Ectodermal cell (in vitro differentiated cells): ENCODE measurements at regions not wholly inside any gene's neighbourhood (a gene's known extent, or its start where the extent isn't known, plus 50 kb on each side); places are given as distances from the start of the nearest gene placed in this dataset.

ENCODE experiments used
- H3K27ac ChIP-seq: 2 replicates; pipeline ENCODE4 v1.7.0; 2013; ENCODE audit warnings: mild to moderate bottlenecking, low read depth, low read length; ENCODE audit not compliant: insufficient read depth, poor library complexity, severe bottlenecking
- H3K27me3 ChIP-seq: 2 replicates; pipeline ENCODE4 v1.7.0; 2013; ENCODE audit warnings: mild to moderate bottlenecking, low read length; ENCODE audit not compliant: insufficient read depth, control insufficient read depth, poor library complexity, severe bottlenecking
- H3K36me3 ChIP-seq: one replicate; pipeline ENCODE4 v1.7.0; 2013; ENCODE audit warnings: low read length; ENCODE audit not compliant: control insufficient read depth, insufficient read depth
- H3K4me1 ChIP-seq: one replicate; pipeline ENCODE4 v1.7.0; 2013; ENCODE audit warnings: low read length; ENCODE audit not compliant: control insufficient read depth, insufficient read depth
- H3K4me3 ChIP-seq: 2 replicates; pipeline ENCODE4 v1.7.0; 2013; ENCODE audit warnings: low read depth, low read length, control low read depth; ENCODE audit not compliant: insufficient read depth
- H3K9me3 ChIP-seq: 2 replicates; pipeline ENCODE4 v1.7.0; 2013; ENCODE audit warnings: mild to moderate bottlenecking, low read length, moderate library complexity; ENCODE audit not compliant: control insufficient read depth
- WGBS, 2 experiments: methylation state at CpG; one replicate each; pipeline ENCODE4 v1.1.7; 2013; ENCODE audit warnings: missing lambda C conversion rate in 2 of 2; 5-methylcytosine and 5-hydroxymethylcytosine counted together

DNA sequence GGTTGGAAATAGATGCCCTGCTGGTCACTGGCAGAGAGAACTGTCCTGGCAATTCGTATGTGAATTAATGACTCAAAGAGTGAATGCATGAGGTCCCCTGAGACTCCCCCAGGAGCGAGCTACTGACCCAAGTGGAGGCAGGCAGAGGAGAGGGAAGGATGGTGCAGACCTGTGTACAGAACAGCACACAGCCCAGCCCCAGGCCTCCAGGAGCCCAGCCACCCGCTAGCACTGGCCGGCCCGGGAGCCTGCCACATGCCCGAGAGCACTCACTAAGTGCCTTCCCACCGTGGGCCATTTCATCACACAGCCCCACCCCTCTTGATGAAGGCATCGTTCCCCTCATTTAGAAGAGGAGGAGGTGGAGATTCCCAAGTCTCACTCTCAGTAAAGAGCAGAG, 62.0 kb upstream of the IGSF21 start:
- H3K4me1 ChIP-seq = peaks cover 9% of the 10 kb centered on the region
- H3K36me3 ChIP-seq = no peaks in the 10 kb centered on the region
- no peaks in the 10 kb centered on the region for H3K9me3 ChIP-seq
- 69 to 84% methylated on average over 8 of the region's 8 CpGs for WGBS, 2 experiments
- no peak overlapping the region for H3K4me3 ChIP-seq
- no peaks in the 10 kb centered on the region for H3K27me3 ChIP-seq
- H3K27ac ChIP-seq = no peak overlapping the region

GRCh38 chr1:18047122-18047521, 60.5 kb upstream of the IGSF21 start:
- Histone ChIP-seq H3K36me3 (no peaks in the 10 kb centered on the region), H3K9me3 (no peaks in the 10 kb centered on the region), H3K27ac (no peak overlapping the region), H3K4me3 (no peak overlapping the region), H3K4me1 (no peaks in the 10 kb centered on the region), H3K27me3 (no peaks in the 10 kb centered on the region)
- 87 to 96% methylated on average over 3 of the region's 3 CpGs for WGBS, 2 experiments

- Histone ChIP-seq H3K9me3 (no peaks in the 10 kb centered on the region), H3K4me3 (no peak overlapping the region), H3K27ac (no peak overlapping the region), H3K36me3 (no peaks in the 10 kb centered on the region), H3K4me1 (no peaks in the 10 kb centered on the region), H3K27me3 (no peaks in the 10 kb centered on the region)
- WGBS, 2 experiments = 95 to 96% methylated on average over 1 of the region's 1 CpG
These were observed 58.4 kb upstream of the IGSF21 start for GRCh38 chr1:18049228-18049627.

GRCh38 chr1:18052671-18053070, 54.9 kb upstream of the IGSF21 start:
- Histone ChIP-seq H3K36me3 (no peaks in the 10 kb centered on the region), H3K4me1 (peaks cover 4% of the 10 kb centered on the region), H3K27ac (no peak overlapping the region), H3K9me3 (no peaks in the 10 kb centered on the region), H3K27me3 (no peaks in the 10 kb centered on the region), H3K4me3 (no peak overlapping the region)
- 94 to 96% methylated on average over 8 of the region's 8 CpGs for WGBS, 2 experiments

- H3K27ac ChIP-seq = no peak overlapping the region
- 93 to 96% methylated on average over 14 of the region's 14 CpGs for WGBS, 2 experiments
- no peaks in the 10 kb centered on the region for H3K27me3 ChIP-seq
- H3K4me3 ChIP-seq = no peak overlapping the region
- H3K4me1 ChIP-seq = peaks cover 17% of the 10 kb centered on the region
- no peaks in the 10 kb centered on the region for H3K9me3 ChIP-seq
- no peaks in the 10 kb centered on the region for H3K36me3 ChIP-seq
These were observed 52.4 kb upstream of the IGSF21 start for GRCh38 chr1:18055156-18055555.

GRCh38 chr1:18056545-18056944, 51.1 kb upstream of the IGSF21 start:
- no peak overlapping the region for H3K4me3 ChIP-seq
- H3K36me3 ChIP-seq = no peaks in the 10 kb centered on the region
- no peak overlapping the region for H3K27ac ChIP-seq
- H3K9me3 ChIP-seq = no peaks in the 10 kb centered on the region
- H3K4me1 ChIP-seq = peaks cover 17% of the 10 kb centered on the region
- 81 to 93% methylated on average over 1 of the region's 1 CpG for WGBS, 2 experiments
- no peaks in the 10 kb centered on the region for H3K27me3 ChIP-seq

DNA sequence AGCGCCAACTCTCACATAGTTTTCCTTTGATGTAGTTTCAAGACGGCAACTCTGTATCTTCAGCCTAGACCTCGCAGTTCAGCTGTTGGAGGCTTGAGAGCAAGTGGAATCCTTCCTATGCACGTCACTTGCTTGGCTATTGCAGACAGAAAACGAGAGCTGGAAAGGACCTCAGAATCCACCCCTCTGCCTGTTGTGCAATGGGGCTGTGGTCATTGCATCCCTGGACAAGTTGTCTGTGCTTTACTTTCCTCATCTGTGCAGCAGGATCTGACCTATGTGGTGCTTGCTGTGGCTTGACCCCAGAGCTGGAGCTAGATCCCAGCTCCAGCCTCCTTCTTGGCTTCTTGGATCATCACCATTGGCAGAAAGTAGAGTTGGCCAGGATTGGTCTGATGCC, 50.0 kb upstream of the IGSF21 start:
- WGBS, 2 experiments = 92 to 95% methylated on average over 5 of the region's 5 CpGs
- Histone ChIP-seq H3K27ac (no peak overlapping the region), H3K4me1 (peaks cover 17% of the 10 kb centered on the region), H3K9me3 (no peaks in the 10 kb centered on the region), H3K27me3 (no peaks in the 10 kb centered on the region), H3K4me3 (no peak overlapping the region), H3K36me3 (no peaks in the 10 kb centered on the region)
